Thyroid gland (tissue), 4 donors: ENCODE measurements at regions not wholly inside any gene's neighbourhood (a gene's known extent, or its start where the extent isn't known, plus 50 kb on each side); places are given as distances from the start of the nearest gene placed in this dataset.

Experiments used
- POLR2A ChIP-seq, 2 donors: fragments of 450-650 bp; IDR thresholded peaks; one replicate each; pipeline ENCODE4 v1.6.1; 2017; ENCODE audit warnings: antibody characterized with exemption in 2 of 2, mild to moderate bottlenecking in 2 of 2, moderate library complexity in 1 of 2
- TF ChIP-seq, protein P1 (sequence below), 6 experiments: fragments of 200-600 bp in 3 of 6; fragments of 450-650 bp in 3 of 6; sonication (generic) in 3 of 6; IDR thresholded peaks; one replicate each; pipeline ENCODE4 v1.5.1; 2016 to 2019; ENCODE audit warnings: antibody characterized with exemption in 6 of 6, mild to moderate bottlenecking in 2 of 6, inconsistent platforms in 1 of 6, moderate library complexity in 1 of 6

DNA sequence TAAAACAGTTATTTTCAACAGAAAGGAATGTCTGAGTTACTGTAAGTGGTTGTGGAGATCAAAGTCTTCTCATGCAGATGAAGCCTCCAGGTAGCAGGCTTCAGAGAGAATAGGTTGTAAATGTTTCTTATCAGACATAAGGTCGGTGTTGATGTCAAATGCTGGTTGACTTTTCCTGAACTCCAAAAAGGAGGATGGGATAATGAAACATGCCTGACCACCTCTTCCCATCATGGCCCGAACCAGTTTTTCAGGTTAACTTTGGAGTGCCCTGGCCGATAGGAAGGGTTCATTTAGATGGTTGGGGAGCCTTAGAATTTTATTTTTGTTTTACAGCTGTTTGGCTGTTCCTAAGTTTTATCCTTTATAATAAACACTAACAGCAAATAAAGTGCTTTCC lies 478.4 kb downstream of the ACTL7B start:
- TF ChIP-seq, protein P1, sequence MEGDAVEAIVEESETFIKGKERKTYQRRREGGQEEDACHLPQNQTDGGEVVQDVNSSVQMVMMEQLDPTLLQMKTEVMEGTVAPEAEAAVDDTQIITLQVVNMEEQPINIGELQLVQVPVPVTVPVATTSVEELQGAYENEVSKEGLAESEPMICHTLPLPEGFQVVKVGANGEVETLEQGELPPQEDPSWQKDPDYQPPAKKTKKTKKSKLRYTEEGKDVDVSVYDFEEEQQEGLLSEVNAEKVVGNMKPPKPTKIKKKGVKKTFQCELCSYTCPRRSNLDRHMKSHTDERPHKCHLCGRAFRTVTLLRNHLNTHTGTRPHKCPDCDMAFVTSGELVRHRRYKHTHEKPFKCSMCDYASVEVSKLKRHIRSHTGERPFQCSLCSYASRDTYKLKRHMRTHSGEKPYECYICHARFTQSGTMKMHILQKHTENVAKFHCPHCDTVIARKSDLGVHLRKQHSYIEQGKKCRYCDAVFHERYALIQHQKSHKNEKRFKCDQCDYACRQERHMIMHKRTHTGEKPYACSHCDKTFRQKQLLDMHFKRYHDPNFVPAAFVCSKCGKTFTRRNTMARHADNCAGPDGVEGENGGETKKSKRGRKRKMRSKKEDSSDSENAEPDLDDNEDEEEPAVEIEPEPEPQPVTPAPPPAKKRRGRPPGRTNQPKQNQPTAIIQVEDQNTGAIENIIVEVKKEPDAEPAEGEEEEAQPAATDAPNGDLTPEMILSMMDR (IDR thresholded peaks at IDR 0.05): no peak
- no peak for TF ChIP-seq POLR2A (IDR thresholded peaks at IDR 0.05)
